Omental fat pad (tissue), 3 donors: ENCODE measurements at regions not wholly inside any gene's neighbourhood (a gene's known extent, or its start where the extent isn't known, plus 50 kb on each side); places are given as distances from the start of the nearest gene placed in this dataset.

Experiments used
- ATAC-seq: fragments of 150-250 bp; one replicate; pipeline ENCODE4 v1.9.1; 2016; ENCODE audit warnings: mild to moderate bottlenecking, moderate library complexity; ENCODE audit not compliant: low FRiP score
- DNase-seq: peaks from one replicate; pipeline ENCODE4 v3.0.0-alpha.2; 2019; ENCODE audit warnings: low spot score
- TF ChIP-seq, protein P1 (sequence below), 3 donors: fragments of 450-650 bp; IDR thresholded peaks; one replicate each; pipeline ENCODE4 v1.5.1; 2016 to 2017; ENCODE audit warnings: antibody characterized with exemption in 3 of 3, mild to moderate bottlenecking in 3 of 3, moderate library complexity in 2 of 3

DNA sequence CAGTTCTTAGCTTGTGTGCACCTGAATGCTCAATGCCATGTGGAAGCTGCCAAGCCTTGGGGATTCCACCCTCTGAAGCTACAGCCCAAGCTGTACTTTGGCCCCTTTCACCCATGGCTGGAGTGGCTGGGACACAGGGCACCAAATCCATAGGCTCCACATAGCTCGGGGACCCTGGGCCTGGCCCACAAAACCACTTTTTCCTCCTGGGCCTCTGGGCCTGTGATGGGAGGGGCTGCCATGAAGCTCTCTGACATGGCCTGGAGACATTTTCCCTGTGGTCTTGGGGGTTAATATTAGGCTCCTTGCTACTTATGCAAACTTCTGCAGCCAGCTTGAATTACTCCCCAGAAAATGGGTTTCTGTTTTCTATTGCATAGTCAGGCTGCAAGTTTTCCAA lies 579.9 kb downstream of the MATN1 start:
- TF ChIP-seq, protein P1, sequence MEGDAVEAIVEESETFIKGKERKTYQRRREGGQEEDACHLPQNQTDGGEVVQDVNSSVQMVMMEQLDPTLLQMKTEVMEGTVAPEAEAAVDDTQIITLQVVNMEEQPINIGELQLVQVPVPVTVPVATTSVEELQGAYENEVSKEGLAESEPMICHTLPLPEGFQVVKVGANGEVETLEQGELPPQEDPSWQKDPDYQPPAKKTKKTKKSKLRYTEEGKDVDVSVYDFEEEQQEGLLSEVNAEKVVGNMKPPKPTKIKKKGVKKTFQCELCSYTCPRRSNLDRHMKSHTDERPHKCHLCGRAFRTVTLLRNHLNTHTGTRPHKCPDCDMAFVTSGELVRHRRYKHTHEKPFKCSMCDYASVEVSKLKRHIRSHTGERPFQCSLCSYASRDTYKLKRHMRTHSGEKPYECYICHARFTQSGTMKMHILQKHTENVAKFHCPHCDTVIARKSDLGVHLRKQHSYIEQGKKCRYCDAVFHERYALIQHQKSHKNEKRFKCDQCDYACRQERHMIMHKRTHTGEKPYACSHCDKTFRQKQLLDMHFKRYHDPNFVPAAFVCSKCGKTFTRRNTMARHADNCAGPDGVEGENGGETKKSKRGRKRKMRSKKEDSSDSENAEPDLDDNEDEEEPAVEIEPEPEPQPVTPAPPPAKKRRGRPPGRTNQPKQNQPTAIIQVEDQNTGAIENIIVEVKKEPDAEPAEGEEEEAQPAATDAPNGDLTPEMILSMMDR (IDR thresholded peaks at IDR 0.05) = no peak
- ATAC-seq = no peak
- DNase-seq = no peak

DNA sequence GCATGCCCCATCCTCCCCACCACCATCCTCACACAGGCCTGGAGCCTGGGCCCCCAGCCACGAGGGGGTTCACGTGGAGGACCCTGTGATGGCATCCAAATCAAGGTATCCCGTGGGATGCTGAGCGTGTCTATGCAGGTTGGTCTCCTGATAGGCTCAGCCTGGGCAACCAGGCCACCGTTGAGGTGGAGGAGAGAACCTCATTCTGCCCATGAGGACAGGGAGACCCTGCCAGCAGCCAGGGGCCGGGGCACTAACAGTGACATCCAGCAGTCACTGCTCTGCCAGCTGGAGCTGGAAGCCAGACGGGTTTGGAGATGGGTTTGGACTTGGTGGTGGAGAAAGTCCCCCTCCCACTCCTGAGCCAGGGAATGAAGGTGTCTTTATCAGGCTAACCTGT lies 582.8 kb downstream of the MATN1 start:
- TF ChIP-seq, protein P1 (IDR thresholded peaks at IDR 0.05) = no peak
- DNase-seq (no peak), ATAC-seq (no peak)

- DNase-seq = no peak
- TF ChIP-seq, protein P1 (IDR thresholded peaks at IDR 0.05) = no peak
- ATAC-seq = no peak
Observed at GRCh38 chr1:30138891-30139290, 584.5 kb downstream of the MATN1 start.

GRCh38 chr1:30137001-30137400 lies 586.4 kb downstream of the MATN1 start:
- TF ChIP-seq, protein P1 (IDR thresholded peaks at IDR 0.05) = no peak
- ATAC-seq = no peak
- no peak for DNase-seq

DNA sequence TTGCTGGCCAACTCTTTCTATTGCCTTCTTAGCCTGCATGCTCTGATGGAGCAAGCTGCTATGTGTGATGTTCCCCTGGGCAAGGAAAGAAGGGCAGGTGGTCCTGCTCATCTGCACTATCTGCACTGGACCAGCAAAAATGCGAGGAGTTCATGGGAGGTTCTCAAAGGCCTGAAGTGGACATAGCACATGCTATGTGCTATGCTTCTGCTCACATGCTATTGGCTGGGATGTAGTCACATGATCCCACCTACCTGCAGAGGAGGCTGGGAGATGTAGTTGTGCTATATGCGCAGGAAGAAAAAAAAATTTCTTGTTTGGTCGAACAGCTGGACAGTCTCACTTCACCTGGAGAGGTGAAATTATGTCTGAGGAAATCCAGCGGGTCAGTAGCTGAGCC lies 587.7 kb downstream of the MATN1 start:
- ATAC-seq = no peak
- no peak for DNase-seq
- TF ChIP-seq, protein P1 (IDR thresholded peaks at IDR 0.05) = no peak

GRCh38 chr1:30134466-30135217 lies 588.7 kb downstream of the MATN1 start:
- DNase-seq (no peak), ATAC-seq (no peak)
- TF ChIP-seq, protein P1 (IDR thresholded peaks at IDR 0.05) = no peak

DNA sequence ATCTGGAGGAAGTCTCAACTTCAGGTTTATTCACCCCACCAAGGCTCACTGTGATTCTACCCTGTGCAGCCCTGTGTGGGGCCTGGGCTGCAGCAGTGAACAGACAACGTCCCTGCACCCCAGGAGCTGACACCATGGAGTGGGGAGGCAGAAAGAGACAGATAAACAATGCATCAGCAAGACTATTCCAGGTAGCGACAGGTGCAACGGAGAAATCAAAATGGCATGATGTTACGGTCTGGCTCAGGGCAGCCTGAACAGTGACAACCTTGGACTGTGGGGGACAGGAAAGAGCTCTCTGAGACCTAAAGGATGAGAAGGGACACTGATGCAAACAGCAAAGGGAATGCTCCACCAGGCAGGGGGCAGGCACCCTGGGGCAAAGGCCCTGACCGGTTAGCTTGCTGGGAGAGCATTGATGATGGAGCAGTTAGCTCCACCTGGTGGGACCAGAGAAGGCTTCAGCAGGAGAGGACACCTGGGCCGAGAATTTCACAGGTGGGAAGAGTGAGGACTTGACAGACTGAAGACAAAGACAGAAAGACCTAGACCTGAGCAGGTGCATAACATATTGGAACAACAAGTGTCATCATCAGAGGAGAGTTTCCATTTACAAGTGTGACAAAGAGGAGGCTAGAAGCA lies 589.9 kb downstream of the MATN1 start:
- ATAC-seq (no peak), DNase-seq (no peak)
- TF ChIP-seq, protein P1 (IDR thresholded peaks at IDR 0.05) = no peak
